GM19240 (cell line): ENCODE measurements at regions not wholly inside any gene's neighbourhood (a gene's known extent, or its start where the extent isn't known, plus 50 kb on each side); places are given as distances from the start of the nearest gene placed in this dataset.
A peak's percentile ranks its signal among the peaks of the same experiment; 100 is the strongest.
"Not testable (repeated sequence)": the region's sequence is repeated elsewhere in the genome, so short reads cannot be mapped to it uniquely, and the experiment has no call there.

Source experiments
- DNase-seq: peaks from one replicate; pipeline ENCODE4 v3.0.0; 2011; ENCODE audit warnings: low spot score; ENCODE audit not compliant: insufficient read length

GRCh38 chr1:147103416-147104155 is 68.7 kb downstream of the PRKAB2 start:
- not testable (repeated sequence) for DNase-seq

GRCh38 chr1:147099192-147099591 is 73.1 kb downstream of the PRKAB2 start:
- no peak for DNase-seq

- not testable (repeated sequence) for DNase-seq
Observed at GRCh38 chr1:147098338-147098973, 73.8 kb downstream of the PRKAB2 start.

GRCh38 chr1:147095691-147096090 is 76.6 kb downstream of the PRKAB2 start:
- no peak for DNase-seq

GRCh38 chr1:147091801-147092200 is 80.5 kb downstream of the PRKAB2 start:
- DNase-seq, result no peak

- no peak for DNase-seq
Observed at GRCh38 chr1:147089457-147089856, 82.8 kb downstream of the PRKAB2 start.

- no peak for DNase-seq
Observed at GRCh38 chr1:147086129-147086528, 86.1 kb downstream of the PRKAB2 start.

- peak; percentile 62 for DNase-seq
Observed at GRCh38 chr1:147084273-147085096, 87.8 kb downstream of the PRKAB2 start.

- DNase-seq, result no peak
Observed at GRCh38 chr1:147083919-147084272, 88.4 kb downstream of the PRKAB2 start.

- DNase-seq, result no peak
Observed at GRCh38 chr1:147080671-147081394, 91.4 kb downstream of the PRKAB2 start.

GRCh38 chr1:147080006-147080661 is 92.1 kb downstream of the PRKAB2 start:
- DNase-seq, result no peak

GRCh38 chr1:147079400-147080005 is 92.8 kb downstream of the PRKAB2 start:
- no peak for DNase-seq

- no peak for DNase-seq
Observed at GRCh38 chr1:147078606-147079399, 93.5 kb downstream of the PRKAB2 start.

- no peak for DNase-seq
Observed at GRCh38 chr1:147077936-147078605, 94.2 kb downstream of the PRKAB2 start.

- DNase-seq, result no peak
Observed at GRCh38 chr1:147077523-147077922, 94.7 kb downstream of the PRKAB2 start.

- DNase-seq, result no peak
Observed at GRCh38 chr1:147077081-147077480, 95.2 kb downstream of the PRKAB2 start.

- no peak for DNase-seq
Observed at GRCh38 chr1:147076442-147076841, 95.8 kb downstream of the PRKAB2 start.

- no peak for DNase-seq
Observed at GRCh38 chr1:147072482-147073432, 99.5 kb downstream of the PRKAB2 start.
